GF-D8 (cell line): ENCODE measurements at regions not wholly inside any gene's neighbourhood (a gene's known extent, or its start where the extent isn't known, plus 50 kb on each side); places are given as distances from the start of the nearest gene placed in this dataset.

ENCODE experiments used
- DNase-seq: peaks from one replicate; lab custom pipeline; 2025; lab: John Stamatoyannopoulos, UW

GRCh38 chr3:43783987-43784639 is 93.4 kb downstream of the ABHD5 start:
- DNase-seq, result no peak

GRCh38 chr3:43784640-43785011 is 93.9 kb downstream of the ABHD5 start:
- DNase-seq, result no peak

- no peak for DNase-seq
Observed at GRCh38 chr3:43785551-43785950, 94.8 kb downstream of the ABHD5 start.

GRCh38 chr3:43786102-43786501 is 95.4 kb downstream of the ABHD5 start:
- DNase-seq, result no peak

- DNase-seq, result no peak
Observed at GRCh38 chr3:43786526-43787305, 96.0 kb downstream of the ABHD5 start.

GRCh38 chr3:43787330-43787729 is 96.6 kb downstream of the ABHD5 start:
- DNase-seq, result no peak

- DNase-seq, result no peak
Observed at GRCh38 chr3:43789028-43789427, 98.3 kb downstream of the ABHD5 start.

GRCh38 chr3:43790060-43790459 is 99.3 kb downstream of the ABHD5 start:
- DNase-seq, result no peak

GRCh38 chr3:43790476-43790875 is 99.7 kb downstream of the ABHD5 start:
- DNase-seq, result no peak

- no peak for DNase-seq
Observed at GRCh38 chr3:43791246-43791645, 100.5 kb downstream of the ABHD5 start.

GRCh38 chr3:43792904-43793303 is 102.2 kb downstream of the ABHD5 start:
- no peak for DNase-seq

- no peak for DNase-seq
Observed at GRCh38 chr3:43793648-43794372, 103.1 kb downstream of the ABHD5 start.

- DNase-seq, result no peak
Observed at GRCh38 chr3:43794776-43795175, 104.0 kb downstream of the ABHD5 start.

GRCh38 chr3:43795491-43795890 is 104.8 kb downstream of the ABHD5 start:
- no peak for DNase-seq

GRCh38 chr3:43796041-43796596 is 105.4 kb downstream of the ABHD5 start:
- no peak for DNase-seq

- no peak for DNase-seq
Observed at GRCh38 chr3:43797794-43798193, 107.1 kb downstream of the ABHD5 start.

- DNase-seq, result no peak
Observed at GRCh38 chr3:43810797-43811196, 120.1 kb downstream of the ABHD5 start.

- no peak for DNase-seq
Observed at GRCh38 chr3:43814461-43814860, 123.7 kb downstream of the ABHD5 start.

- no peak for DNase-seq
Observed at GRCh38 chr3:43816372-43816771, 125.6 kb downstream of the ABHD5 start.

GRCh38 chr3:43817064-43817463 is 126.3 kb downstream of the ABHD5 start:
- no peak for DNase-seq

GRCh38 chr3:43817825-43818224 is 127.1 kb downstream of the ABHD5 start:
- DNase-seq, result no peak

GRCh38 chr3:43818229-43818628 is 127.5 kb downstream of the ABHD5 start:
- DNase-seq, result no peak
